GM23338 (cell line): ENCODE measurements at regions not wholly inside any gene's neighbourhood (a gene's known extent, or its start where the extent isn't known, plus 50 kb on each side); places are given as distances from the start of the nearest gene placed in this dataset.

Source experiments
- ATAC-seq: fragments of 200-7000 bp; cut with Tn5 transposase; 3 replicates; pipeline ENCODE4 v1.9.1; 2020
- DNase-seq: peaks from one replicate; pipeline ENCODE4 v3.0.0-alpha.2; 2015; ENCODE audit warnings: low spot score
- H2AFZ ChIP-seq: fragments of 200-600 bp; sonication (generic); 2 replicates; pipeline ENCODE4 v1.8.0; 2016; ENCODE audit warnings: antibody characterized with exemption, mild to moderate bottlenecking, moderate library complexity
- H3F3A ChIP-seq: fragments of 200-600 bp; sonication (generic); replicated peaks from 2 replicates; pipeline ENCODE4 v1.8.0; 2017; ENCODE audit warnings: antibody characterized with exemption, mixed run types, low read depth
- H3K27ac ChIP-seq: fragments of 200-600 bp; sonication (generic); 2 replicates; pipeline ENCODE4 v1.6.1; 2016; ENCODE audit warnings: low read depth
- H3K27me3 ChIP-seq: fragments of 200-600 bp; sonication (generic); 2 replicates; pipeline ENCODE4 v1.8.0; 2016; ENCODE audit warnings: mild to moderate bottlenecking, mixed run types, moderate library complexity; ENCODE audit not compliant: insufficient read depth
- H3K36me3 ChIP-seq: fragments of 200-600 bp; sonication (generic); 2 replicates; pipeline ENCODE4 v1.8.0; 2016; ENCODE audit warnings: mild to moderate bottlenecking; ENCODE audit not compliant: insufficient read depth
- H3K4me1 ChIP-seq: fragments of 200-600 bp; sonication (generic); 2 replicates; pipeline ENCODE4 v1.8.0; 2016; ENCODE audit warnings: mild to moderate bottlenecking, moderate library complexity; ENCODE audit not compliant: insufficient read depth
- H3K4me2 ChIP-seq: fragments of 200-600 bp; sonication (generic); 2 replicates; pipeline ENCODE4 v1.7.1; 2017; ENCODE audit warnings: mixed run types
- H3K4me3 ChIP-seq: fragments of 200-600 bp; sonication (generic); 2 replicates; pipeline ENCODE4 v1.6.1; 2016; ENCODE audit warnings: mixed run types
- H3K79me2 ChIP-seq: fragments of 200-600 bp; sonication (generic); replicated peaks from 2 replicates; pipeline ENCODE4 v1.8.0; 2017; ENCODE audit warnings: mild to moderate bottlenecking; ENCODE audit not compliant: insufficient read depth
- H3K9me2 ChIP-seq: fragments of 200-600 bp; sonication (generic); 2 replicates; pipeline ENCODE4 v1.8.0; 2017; ENCODE audit not compliant: insufficient read depth
- H4K20me1 ChIP-seq: fragments of 200-600 bp; sonication (generic); replicated peaks from 2 replicates; pipeline ENCODE4 v1.8.0; 2017; ENCODE audit warnings: mild to moderate bottlenecking; ENCODE audit not compliant: insufficient read depth
- H3K27ac Mint-ChIP-seq: 2 replicates; pipeline ENCODE4 v1.8.0; 2020; ENCODE audit warnings: inconsistent platforms, mild to moderate bottlenecking, moderate library complexity, mixed read lengths
- H3K27me3 Mint-ChIP-seq: 3 replicates; pipeline ENCODE4 v1.8.0; 2022; ENCODE audit warnings: low read depth, mild to moderate bottlenecking, moderate library complexity, mixed read lengths, inconsistent platforms; ENCODE audit not compliant: insufficient read depth, poor library complexity
- H3K36me3 Mint-ChIP-seq: 3 replicates; pipeline ENCODE4 v1.8.0; 2021; ENCODE audit warnings: low read depth, mild to moderate bottlenecking, inconsistent platforms, moderate library complexity, mixed read lengths
- H3K4me1 Mint-ChIP-seq: 3 replicates; pipeline ENCODE4 v1.8.0; 2020; ENCODE audit warnings: mild to moderate bottlenecking, inconsistent platforms, mixed read lengths
- H3K4me3 Mint-ChIP-seq: 3 replicates; pipeline ENCODE4 v1.8.0; 2021; ENCODE audit warnings: moderate library complexity, mild to moderate bottlenecking, inconsistent platforms, mixed read lengths
- H3K9me3 Mint-ChIP-seq: 3 replicates; pipeline ENCODE4 v1.8.0; 2020; ENCODE audit warnings: moderate library complexity, mild to moderate bottlenecking, inconsistent platforms, mixed read lengths
- CREB1 ChIP-seq: fragments of 250-450 bp; sonication (Bioruptor Pico); IDR thresholded peaks from 2 replicates; pipeline ENCODE4 v1.5.0; 2020; ENCODE audit warnings: low read depth, mild to moderate bottlenecking, moderate library complexity
- ETS1 ChIP-seq: IDR thresholded peaks from 2 replicates; pipeline ENCODE4 v1.6.1; 2016; ENCODE audit warnings: antibody characterized with exemption
- EZH2 ChIP-seq: fragments of 200-600 bp; sonication (generic); IDR thresholded peaks from one replicate; pipeline ENCODE4 v1.8.0; 2017; ENCODE audit warnings: antibody characterized with exemption, mild to moderate bottlenecking, low read depth; ENCODE audit not compliant: unreplicated experiment
- POLR2AphosphoS5 ChIP-seq: IDR thresholded peaks from 2 replicates; pipeline ENCODE4 v1.6.1; 2016; ENCODE audit warnings: antibody characterized with exemption, low read depth
- ZNF114 ChIP-seq: fragments of 250-450 bp; sonication (Bioruptor Pico); IDR thresholded peaks from 2 replicates; pipeline ENCODE4 v1.5.0; 2020; ENCODE audit warnings: mild to moderate bottlenecking, moderate library complexity
- ZNF331 ChIP-seq: fragments of 250-450 bp; sonication (Bioruptor Pico); IDR thresholded peaks from 2 replicates; pipeline ENCODE4 v1.5.0; 2020; ENCODE audit warnings: low read depth, mild to moderate bottlenecking, moderate library complexity
- ZNF462 ChIP-seq: fragments of 250-450 bp; sonication (Bioruptor Pico); IDR thresholded peaks from 2 replicates; pipeline ENCODE4 v1.5.0; 2020; ENCODE audit warnings: mild to moderate bottlenecking, moderate library complexity

- TF ChIP-seq ZNF462 (CRISPR knock-in tag) (no peak), EZH2 (no peak), ETS1 (no peak)
Measured at GRCh38 chr2:223494496-223494895, 107.7 kb downstream of the SCG2 start (continued).

GRCh38 chr2:223494942-223495341, 107.2 kb downstream of the SCG2 start:
- no peak for DNase-seq
- no peaks in the 10 kb centered on the region for H3K9me2 ChIP-seq
- no peaks in the 10 kb centered on the region for H3K79me2 ChIP-seq
- no peaks in the 10 kb centered on the region for H3K36me3 ChIP-seq
- no peak overlapping the region for H3K4me3 ChIP-seq
- Mint-ChIP-seq H3K27ac (no peak overlapping the region), H3K36me3 (no peaks in the 10 kb centered on the region), H3K27me3 (peaks cover 2% of the 10 kb centered on the region), H3K4me3 (no peak overlapping the region), H3K4me1 (no peaks in the 10 kb centered on the region), H3K9me3 (peaks cover 4% of the 10 kb centered on the region; the same call in 1 of the 3 replicates)
- no peak overlapping the region for H3K4me2 ChIP-seq
- no peaks in the 10 kb centered on the region for H3K4me1 ChIP-seq
- H3K27ac ChIP-seq = no peak overlapping the region
- no peaks in the 10 kb centered on the region for H4K20me1 ChIP-seq
- no peak for ATAC-seq
- H2AFZ ChIP-seq = no peak overlapping the region
- H3F3A ChIP-seq = no peaks in the 10 kb centered on the region
- no peaks in the 10 kb centered on the region for H3K27me3 ChIP-seq
- no peak for TF ChIP-seq CREB1 (CRISPR knock-in tag)
- no peak for TF ChIP-seq ZNF462 (CRISPR knock-in tag)
- no peak for TF ChIP-seq ZNF331
- no peak for TF ChIP-seq POLR2AphosphoS5
- TF ChIP-seq EZH2 = no peak
- TF ChIP-seq ZNF114 (CRISPR knock-in tag) = no peak
- no peak for TF ChIP-seq ETS1
